Adipocyte (in vitro differentiated cells): ENCODE measurements at regions not wholly inside any gene's neighbourhood (a gene's known extent, or its start where the extent isn't known, plus 50 kb on each side); places are given as distances from the start of the nearest gene placed in this dataset.
A peak's percentile ranks its signal among the peaks of the same experiment; 100 is the strongest.

Experiments
- DNase-seq: peaks from one replicate; pipeline ENCODE4 v3.0.0-alpha.2; 2015; ENCODE audit warnings: low read depth
- H3K27me3 ChIP-seq: replicated peaks from 2 replicates; pipeline ENCODE4 v1.7.0; 2013; ENCODE audit warnings: mild to moderate bottlenecking, low read length, moderate library complexity; ENCODE audit not compliant: control insufficient read depth, insufficient read depth
- H3K36me3 ChIP-seq: 2 replicates; pipeline ENCODE4 v1.7.0; 2013; ENCODE audit warnings: low read length, mild to moderate bottlenecking, moderate library complexity; ENCODE audit not compliant: control insufficient read depth, insufficient read depth, severe bottlenecking
- H3K4me1 ChIP-seq: 2 replicates; pipeline ENCODE4 v1.7.0; 2013; ENCODE audit warnings: mild to moderate bottlenecking, low read length, moderate library complexity; ENCODE audit not compliant: control insufficient read depth, insufficient read depth
- H3K4me3 ChIP-seq: 2 replicates; pipeline ENCODE4 v1.7.0; 2013; ENCODE audit warnings: mild to moderate bottlenecking, low read length, moderate library complexity
- H3K9ac ChIP-seq: 2 replicates; pipeline ENCODE4 v1.7.0; 2013; ENCODE audit warnings: mild to moderate bottlenecking, low read length, moderate library complexity
- H3K9me3 ChIP-seq: 2 replicates; pipeline ENCODE4 v1.7.0; 2013; ENCODE audit warnings: mild to moderate bottlenecking, low read length, moderate library complexity; ENCODE audit not compliant: control insufficient read depth

DNA sequence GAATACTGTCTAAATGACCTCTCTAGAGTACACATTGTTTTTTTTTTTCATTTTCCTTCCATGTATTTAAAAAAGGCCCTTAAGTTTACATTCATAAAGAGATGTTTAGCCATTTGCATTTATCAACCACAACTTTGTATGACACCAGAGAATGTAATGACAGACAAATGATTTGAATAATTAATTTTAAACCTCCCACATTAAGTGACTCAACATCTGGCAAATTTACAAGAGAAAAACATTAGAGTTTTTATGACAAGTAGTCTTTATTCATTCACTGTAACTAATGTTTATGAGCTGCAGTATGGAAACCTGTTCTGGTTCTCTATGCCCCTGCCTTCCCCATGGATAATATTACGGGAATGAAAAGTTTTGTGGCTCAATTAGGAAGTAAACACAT is 1093.8 kb upstream of the CDH9 start:
- Histone ChIP-seq H3K9me3 (no peaks in the 10 kb centered on the region), H3K9ac (no peak overlapping the region), H3K27me3 (no peaks in the 10 kb centered on the region), H3K4me3 (no peak overlapping the region), H3K4me1 (no peaks in the 10 kb centered on the region), H3K36me3 (no peaks in the 10 kb centered on the region)
- DNase-seq: no peak

DNA sequence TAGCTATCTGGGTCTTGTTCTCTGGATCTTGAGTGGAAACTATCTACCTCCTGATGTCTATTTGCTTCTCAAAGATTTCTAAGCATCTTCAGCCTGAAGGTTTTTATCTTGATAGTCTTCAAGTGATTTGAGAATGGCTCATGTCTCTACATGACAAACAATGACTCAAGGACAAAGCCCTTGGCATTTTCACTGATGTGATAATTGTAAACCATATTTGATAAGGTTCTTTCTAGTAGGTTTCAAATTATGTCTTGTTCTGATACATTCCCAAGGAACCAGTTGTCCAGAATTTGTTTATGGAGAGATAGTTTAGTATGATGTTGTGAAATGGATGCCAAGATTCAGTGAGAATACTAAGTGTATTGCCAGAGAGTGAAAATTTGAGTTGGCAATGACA is 1079.3 kb upstream of the CDH9 start:
- H3K4me3 ChIP-seq: no peak overlapping the region
- DNase-seq: peak; percentile 17
- H3K9ac ChIP-seq: no peak overlapping the region
- H3K27me3 ChIP-seq: no peaks in the 10 kb centered on the region
- no peaks in the 10 kb centered on the region for H3K9me3 ChIP-seq
- no peaks in the 10 kb centered on the region for H3K36me3 ChIP-seq
- H3K4me1 ChIP-seq: no peaks in the 10 kb centered on the region

- H3K4me1 ChIP-seq: no peaks in the 10 kb centered on the region
- H3K4me3 ChIP-seq: no peak overlapping the region
- H3K36me3 ChIP-seq: no peaks in the 10 kb centered on the region
- no peak for DNase-seq
- no peaks in the 10 kb centered on the region for H3K9me3 ChIP-seq
- H3K9ac ChIP-seq: no peak overlapping the region
- H3K27me3 ChIP-seq: no peaks in the 10 kb centered on the region
Observed at GRCh38 chr5:28117273-28117672, 1078.9 kb upstream of the CDH9 start.

DNA sequence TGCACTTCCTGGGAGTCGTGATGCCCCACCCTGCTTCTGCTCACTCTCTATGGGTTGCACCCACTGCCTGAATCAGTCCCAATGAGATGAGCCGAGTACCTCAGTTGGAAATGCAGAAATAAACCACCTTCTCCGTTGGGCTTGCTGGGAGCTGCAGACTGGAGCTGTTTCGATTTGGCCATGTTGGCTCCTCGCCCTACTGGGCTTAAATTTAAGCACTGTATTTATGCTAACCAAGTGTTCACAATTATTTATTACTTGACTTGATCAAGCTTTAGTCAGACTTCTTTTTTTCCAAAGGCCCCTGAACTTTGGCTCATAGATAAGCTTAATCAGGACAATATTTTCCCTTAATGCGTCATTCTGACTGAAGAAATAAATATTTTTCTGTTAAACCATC is 1072.4 kb upstream of the CDH9 start:
- Histone ChIP-seq H3K36me3 (no peaks in the 10 kb centered on the region), H3K4me1 (no peaks in the 10 kb centered on the region), H3K27me3 (no peaks in the 10 kb centered on the region), H3K4me3 (no peak overlapping the region), H3K9me3 (no peaks in the 10 kb centered on the region), H3K9ac (no peak overlapping the region)
- DNase-seq: no peak

GRCh38 chr5:28104080-28104479 is 1065.7 kb upstream of the CDH9 start:
- Histone ChIP-seq H3K9me3 (no peaks in the 10 kb centered on the region), H3K4me3 (no peak overlapping the region), H3K9ac (no peak overlapping the region), H3K27me3 (no peaks in the 10 kb centered on the region), H3K4me1 (no peaks in the 10 kb centered on the region), H3K36me3 (no peaks in the 10 kb centered on the region)
- no peak for DNase-seq

GRCh38 chr5:28084069-28084468 is 1045.7 kb upstream of the CDH9 start:
- Histone ChIP-seq H3K4me1 (no peaks in the 10 kb centered on the region), H3K9me3 (no peaks in the 10 kb centered on the region), H3K36me3 (no peaks in the 10 kb centered on the region), H3K9ac (no peak overlapping the region), H3K27me3 (no peaks in the 10 kb centered on the region), H3K4me3 (no peak overlapping the region)
- DNase-seq: no peak

- Histone ChIP-seq H3K36me3 (no peaks in the 10 kb centered on the region), H3K4me1 (no peaks in the 10 kb centered on the region), H3K27me3 (no peaks in the 10 kb centered on the region), H3K9me3 (no peaks in the 10 kb centered on the region), H3K4me3 (no peak overlapping the region), H3K9ac (no peak overlapping the region)
- DNase-seq: no peak
Observed at GRCh38 chr5:28082610-28083009, 1044.2 kb upstream of the CDH9 start.

DNA sequence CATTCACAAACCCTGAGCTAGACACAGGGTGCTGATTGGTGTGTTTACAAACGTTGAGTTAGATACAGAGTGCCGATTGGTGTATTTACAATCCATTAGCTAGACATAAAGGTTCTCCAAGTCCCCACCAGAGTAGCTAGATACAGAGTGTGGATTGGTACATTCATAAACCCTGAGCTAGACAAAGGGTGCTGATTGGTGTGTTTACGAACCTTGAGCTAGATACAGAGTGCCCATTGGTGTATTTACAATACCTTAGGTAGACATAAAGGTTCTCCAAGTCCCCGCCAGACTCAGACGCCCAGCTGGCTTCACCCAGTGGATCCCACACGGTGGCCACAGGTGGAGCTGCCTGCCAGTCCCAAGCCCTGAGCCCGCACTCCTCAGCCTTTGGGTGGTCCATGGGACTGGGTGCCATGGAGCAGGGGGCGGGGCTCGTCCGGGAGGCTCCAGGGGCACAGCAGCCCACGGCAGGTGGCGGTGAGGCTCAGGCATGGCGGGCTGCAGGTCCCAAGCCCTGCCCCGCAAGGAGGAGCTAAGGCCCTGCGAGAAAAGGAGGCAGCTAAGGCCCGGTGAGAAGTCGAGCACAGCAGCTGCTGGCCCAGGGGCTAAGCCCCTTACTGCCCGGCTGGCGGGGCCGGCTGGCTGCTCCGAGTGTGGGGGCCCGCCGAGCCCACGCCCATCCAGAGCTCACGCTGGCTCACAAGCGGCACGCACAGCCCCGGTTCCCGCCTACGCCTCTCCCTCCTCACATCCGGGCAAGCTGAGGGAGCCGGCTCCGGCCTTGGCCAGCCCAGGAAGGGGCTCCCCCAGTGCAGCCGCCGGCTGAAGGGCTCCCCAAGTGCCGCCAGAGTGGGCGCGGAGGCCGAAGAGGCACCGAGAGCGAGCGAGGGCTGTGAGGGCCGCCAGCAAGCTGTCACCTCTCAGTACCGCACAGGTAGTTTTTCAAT is 1039.2 kb upstream of the CDH9 start:
- H3K36me3 ChIP-seq: no peaks in the 10 kb centered on the region
- H3K4me3 ChIP-seq: no peak overlapping the region
- DNase-seq: no peak
- H3K9me3 ChIP-seq: no peaks in the 10 kb centered on the region
- H3K4me1 ChIP-seq: no peaks in the 10 kb centered on the region
- no peaks in the 10 kb centered on the region for H3K27me3 ChIP-seq
- H3K9ac ChIP-seq: no peak overlapping the region

- H3K9me3 ChIP-seq: no peaks in the 10 kb centered on the region
- H3K9ac ChIP-seq: no peak overlapping the region
- no peak for DNase-seq
- no peak overlapping the region for H3K4me3 ChIP-seq
- no peaks in the 10 kb centered on the region for H3K4me1 ChIP-seq
- no peaks in the 10 kb centered on the region for H3K27me3 ChIP-seq
- H3K36me3 ChIP-seq: no peaks in the 10 kb centered on the region
Observed at GRCh38 chr5:28066856-28067255, 1028.5 kb upstream of the CDH9 start.

- no peaks in the 10 kb centered on the region for H3K27me3 ChIP-seq
- H3K4me1 ChIP-seq: no peaks in the 10 kb centered on the region
- no peak overlapping the region for H3K4me3 ChIP-seq
- no peaks in the 10 kb centered on the region for H3K9me3 ChIP-seq
- DNase-seq: no peak
- no peaks in the 10 kb centered on the region for H3K36me3 ChIP-seq
- no peak overlapping the region for H3K9ac ChIP-seq
Observed at GRCh38 chr5:28065656-28066055, 1027.3 kb upstream of the CDH9 start.

DNA sequence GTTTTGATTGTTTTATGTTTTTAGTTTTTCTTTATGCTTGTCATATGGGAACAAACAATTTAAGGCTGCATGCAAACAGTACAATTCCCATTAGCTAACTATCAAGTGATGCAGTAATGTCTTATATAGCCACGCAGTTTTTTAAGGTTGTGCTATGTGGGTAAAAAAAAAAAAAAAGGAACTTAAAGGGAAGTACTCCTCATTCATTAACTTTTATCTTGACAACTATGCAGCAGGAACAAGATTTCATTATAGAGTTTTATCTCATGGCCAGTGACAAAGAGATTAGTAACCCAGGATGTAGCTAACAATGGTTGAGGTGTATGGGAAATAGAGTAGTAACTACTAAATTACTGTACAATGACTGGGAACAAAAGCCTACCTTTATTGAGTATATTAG is 1008.2 kb upstream of the CDH9 start:
- H3K9me3 ChIP-seq: peaks cover 3% of the 10 kb centered on the region
- no peak for DNase-seq
- H3K36me3 ChIP-seq: no peaks in the 10 kb centered on the region
- H3K4me1 ChIP-seq: no peaks in the 10 kb centered on the region
- no peak overlapping the region for H3K9ac ChIP-seq
- no peaks in the 10 kb centered on the region for H3K27me3 ChIP-seq
- H3K4me3 ChIP-seq: no peak overlapping the region

DNA sequence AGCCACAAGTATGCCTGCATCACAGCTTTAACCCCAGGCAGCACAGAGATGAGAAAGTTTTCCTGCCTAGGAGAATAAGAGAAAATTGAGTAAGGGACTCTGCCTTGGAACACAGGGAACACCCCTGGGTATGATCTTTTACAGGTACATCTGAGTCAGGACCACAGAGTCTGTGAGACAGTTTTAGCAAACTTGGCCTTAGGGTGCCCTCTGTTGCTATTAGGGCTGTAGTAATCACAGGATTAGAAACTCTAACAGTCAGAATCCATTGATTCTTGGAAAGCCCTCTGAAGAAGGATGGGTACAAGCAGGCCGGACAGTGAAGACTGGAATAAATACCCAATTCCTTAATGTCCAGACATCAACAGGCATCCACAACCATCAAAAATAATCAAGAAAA is 989.5 kb upstream of the CDH9 start:
- no peak overlapping the region for H3K4me3 ChIP-seq
- no peaks in the 10 kb centered on the region for H3K36me3 ChIP-seq
- no peak for DNase-seq
- no peaks in the 10 kb centered on the region for H3K27me3 ChIP-seq
- peaks cover 11% of the 10 kb centered on the region for H3K9me3 ChIP-seq
- H3K9ac ChIP-seq: no peak overlapping the region
- no peaks in the 10 kb centered on the region for H3K4me1 ChIP-seq
